WTC11 (cell line): ENCODE measurements at regions not wholly inside any gene's neighbourhood (a gene's known extent, or its start where the extent isn't known, plus 50 kb on each side); places are given as distances from the start of the nearest gene placed in this dataset.

ENCODE experiments used
- ATAC-seq: fragments of 200-7000 bp; cut with Tn5 transposase; 2 replicates; pipeline ENCODE4 v1.10.0; 2021; ENCODE audit warnings: mild to moderate bottlenecking, moderate library complexity
- CTCF ChIA-PET: fragments of 300-600 bp; sonication (Branson Sonifier 250); formaldehyde crosslinking; loops from one replicate; lab custom pipeline; 2021; ENCODE audit warnings: antibody characterized with exemption; lab: Charles Lee
- POLR2A ChIA-PET: fragments of 350-600 bp; sonication (Branson Sonifier 250); formaldehyde crosslinking; loops from one replicate; lab custom pipeline; 2021; ENCODE audit warnings: antibody characterized with exemption; lab: Charles Lee
- DNase-seq: peaks from one replicate; pipeline ENCODE4 v3.0.0; 2021; ENCODE audit warnings: low spot score
- H3K27ac Mint-ChIP-seq: 2 replicates; pipeline ENCODE4 v1.8.0; 2021; ENCODE audit warnings: mixed read lengths
- H3K27me3 Mint-ChIP-seq: 2 replicates; pipeline ENCODE4 v1.8.0; 2021; ENCODE audit warnings: low read depth, mild to moderate bottlenecking, moderate library complexity, mixed read lengths
- H3K36me3 Mint-ChIP-seq: 2 replicates; pipeline ENCODE4 v1.8.0; 2021; ENCODE audit warnings: mixed read lengths
- H3K4me1 Mint-ChIP-seq: 2 replicates; pipeline ENCODE4 v1.8.0; 2022; ENCODE audit warnings: mixed read lengths
- H3K4me3 Mint-ChIP-seq: 2 replicates; pipeline ENCODE4 v1.8.0; 2021; ENCODE audit warnings: mild to moderate bottlenecking, moderate library complexity, mixed read lengths
- H3K9me3 Mint-ChIP-seq: 2 replicates; pipeline ENCODE4 v1.8.0; 2021; ENCODE audit warnings: mixed read lengths
- EMX1 ChIP-seq: fragments of 250-450 bp; sonication (Bioruptor Pico); IDR thresholded peaks from 2 replicates; pipeline ENCODE4 v1.8.0; 2021; ENCODE audit warnings: mild to moderate bottlenecking
- ESRRA ChIP-seq: sonication (generic); formaldehyde crosslinking; IDR thresholded peaks from 2 replicates; pipeline ENCODE4 v1.8.1; 2022; ENCODE audit warnings: mild to moderate bottlenecking, missing genetic modification reagents, borderline replicate concordance
- ETV6 ChIP-seq: sonication (generic); formaldehyde crosslinking; IDR thresholded peaks from 2 replicates; pipeline ENCODE4 v1.8.1; 2022; ENCODE audit warnings: mild to moderate bottlenecking, missing genetic modification reagents
- FOXJ3 ChIP-seq: sonication (generic); formaldehyde crosslinking; IDR thresholded peaks from 2 replicates; pipeline ENCODE4 v1.9.0; 2021; ENCODE audit warnings: missing genetic modification reagents, mild to moderate bottlenecking, borderline replicate concordance
- JUN ChIP-seq: sonication (generic); formaldehyde crosslinking; IDR thresholded peaks from 2 replicates; pipeline ENCODE4 v1.8.0; 2023; ENCODE audit warnings: mild to moderate bottlenecking, missing genetic modification reagents
- KAT7 ChIP-seq: sonication (generic); formaldehyde crosslinking; IDR thresholded peaks from 2 replicates; pipeline ENCODE4 v1.8.1; 2023; ENCODE audit warnings: missing genetic modification reagents, mild to moderate bottlenecking, borderline replicate concordance
- OVOL2 ChIP-seq: fragments of 250-450 bp; sonication (Bioruptor Pico); IDR thresholded peaks from 2 replicates; pipeline ENCODE4 v1.9.0; 2021; ENCODE audit warnings: mild to moderate bottlenecking, borderline replicate concordance
- PRRX2 ChIP-seq: fragments of 250-450 bp; sonication (Bioruptor Pico); IDR thresholded peaks from 2 replicates; pipeline ENCODE4 v1.8.0; 2021; ENCODE audit warnings: mild to moderate bottlenecking
- SMAD3 ChIP-seq: sonication (generic); formaldehyde crosslinking; IDR thresholded peaks from 2 replicates; pipeline ENCODE4 v1.8.0; 2022; ENCODE audit warnings: missing genetic modification reagents, mild to moderate bottlenecking, borderline replicate concordance
- TF ChIP-seq, protein P1 (sequence below): fragments of 250-450 bp; sonication (Bioruptor Pico); IDR thresholded peaks from 2 replicates; pipeline ENCODE4 v2.1.2; 2022; ENCODE audit warnings: mild to moderate bottlenecking, moderate library complexity
- TF ChIP-seq, protein P2 (sequence below): sonication (generic); formaldehyde crosslinking; IDR thresholded peaks from 2 replicates; pipeline ENCODE4 v1.8.0; 2022; ENCODE audit warnings: mild to moderate bottlenecking, missing genetic modification reagents
- TF ChIP-seq, protein P3 (sequence below): fragments of 250-450 bp; sonication (Bioruptor Pico); IDR thresholded peaks from 2 replicates; pipeline ENCODE4 v1.8.0; 2021; ENCODE audit warnings: mild to moderate bottlenecking
- TF ChIP-seq, protein P4 (sequence below): sonication (generic); formaldehyde crosslinking; IDR thresholded peaks from 2 replicates; pipeline ENCODE4 v1.8.0; 2022; ENCODE audit warnings: mild to moderate bottlenecking, missing genetic modification reagents
- TF ChIP-seq, protein P5 (sequence below): sonication (generic); formaldehyde crosslinking; IDR thresholded peaks from 2 replicates; pipeline ENCODE4 v1.8.1; 2022; ENCODE audit warnings: low read depth, mild to moderate bottlenecking, moderate library complexity, missing genetic modification reagents, borderline replicate concordance
- TF ChIP-seq, protein P6 (sequence below): sonication (generic); formaldehyde crosslinking; IDR thresholded peaks from 2 replicates; pipeline ENCODE4 v1.8.1; 2023; ENCODE audit warnings: mild to moderate bottlenecking, missing genetic modification reagents
- TF ChIP-seq, protein P7 (sequence below): fragments of 250-450 bp; sonication (Bioruptor Pico); IDR thresholded peaks from 2 replicates; pipeline ENCODE4 v1.9.0; 2021; ENCODE audit warnings: mild to moderate bottlenecking, borderline replicate concordance
- TF ChIP-seq, protein P8 (sequence below): sonication (generic); formaldehyde crosslinking; IDR thresholded peaks from 2 replicates; pipeline ENCODE4 v1.8.0; 2022; ENCODE audit warnings: missing genetic modification reagents

DNA sequence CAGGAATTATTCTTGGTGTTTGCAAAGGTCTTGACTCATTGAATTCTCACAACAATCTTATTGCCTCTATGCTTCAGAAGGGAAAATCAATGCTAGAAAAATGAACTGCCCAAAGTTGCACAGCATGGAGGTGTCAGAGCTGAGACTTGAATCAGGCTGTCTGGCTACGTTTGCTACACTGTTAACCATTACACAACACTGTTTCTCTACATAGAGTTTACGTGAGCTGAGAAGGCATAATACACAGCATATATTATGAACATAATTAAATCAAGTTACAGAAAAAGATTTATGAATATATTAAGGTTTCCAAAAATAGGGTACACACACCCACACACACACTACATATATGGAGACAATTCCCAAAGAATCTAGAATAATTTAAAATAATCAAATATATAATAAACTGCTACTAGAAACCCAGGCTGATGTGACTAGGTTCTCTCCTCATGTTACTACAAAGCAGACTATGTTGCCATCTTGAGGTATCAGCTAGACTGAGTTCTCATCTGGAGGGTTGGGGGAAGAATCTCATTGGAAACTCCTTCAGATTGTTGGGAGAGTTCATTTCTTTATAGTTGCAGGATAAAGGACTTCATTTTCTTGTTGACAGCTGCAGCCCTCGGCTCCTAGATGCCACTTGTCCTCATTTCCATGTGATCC, 1270.5 kb downstream of the ARAP2 start:
- TF ChIP-seq EMX1 (no peak), JUN (no peak), PRRX2 (CRISPR knock-in tag) (no peak), ETV6 (CRISPR knock-in tag) (no peak), FOXJ3 (CRISPR knock-in tag) (no peak)
- TF ChIP-seq, protein P1, sequence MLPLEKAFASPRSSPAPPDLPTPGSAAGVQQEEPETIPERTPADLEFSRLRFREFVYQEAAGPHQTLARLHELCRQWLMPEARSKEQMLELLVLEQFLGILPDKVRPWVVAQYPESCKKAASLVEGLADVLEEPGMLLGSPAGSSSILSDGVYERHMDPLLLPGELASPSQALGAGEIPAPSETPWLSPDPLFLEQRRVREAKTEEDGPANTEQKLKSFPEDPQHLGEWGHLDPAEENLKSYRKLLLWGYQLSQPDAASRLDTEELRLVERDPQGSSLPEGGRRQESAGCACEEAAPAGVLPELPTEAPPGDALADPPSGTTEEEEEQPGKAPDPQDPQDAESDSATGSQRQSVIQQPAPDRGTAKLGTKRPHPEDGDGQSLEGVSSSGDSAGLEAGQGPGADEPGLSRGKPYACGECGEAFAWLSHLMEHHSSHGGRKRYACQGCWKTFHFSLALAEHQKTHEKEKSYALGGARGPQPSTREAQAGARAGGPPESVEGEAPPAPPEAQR (CRISPR knock-in tag): no peak
- TF ChIP-seq, protein P2, sequence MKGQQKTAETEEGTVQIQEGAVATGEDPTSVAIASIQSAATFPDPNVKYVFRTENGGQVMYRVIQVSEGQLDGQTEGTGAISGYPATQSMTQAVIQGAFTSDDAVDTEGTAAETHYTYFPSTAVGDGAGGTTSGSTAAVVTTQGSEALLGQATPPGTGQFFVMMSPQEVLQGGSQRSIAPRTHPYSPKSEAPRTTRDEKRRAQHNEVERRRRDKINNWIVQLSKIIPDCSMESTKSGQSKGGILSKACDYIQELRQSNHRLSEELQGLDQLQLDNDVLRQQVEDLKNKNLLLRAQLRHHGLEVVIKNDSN (CRISPR knock-in tag): no peak
- TF ChIP-seq, protein P3, sequence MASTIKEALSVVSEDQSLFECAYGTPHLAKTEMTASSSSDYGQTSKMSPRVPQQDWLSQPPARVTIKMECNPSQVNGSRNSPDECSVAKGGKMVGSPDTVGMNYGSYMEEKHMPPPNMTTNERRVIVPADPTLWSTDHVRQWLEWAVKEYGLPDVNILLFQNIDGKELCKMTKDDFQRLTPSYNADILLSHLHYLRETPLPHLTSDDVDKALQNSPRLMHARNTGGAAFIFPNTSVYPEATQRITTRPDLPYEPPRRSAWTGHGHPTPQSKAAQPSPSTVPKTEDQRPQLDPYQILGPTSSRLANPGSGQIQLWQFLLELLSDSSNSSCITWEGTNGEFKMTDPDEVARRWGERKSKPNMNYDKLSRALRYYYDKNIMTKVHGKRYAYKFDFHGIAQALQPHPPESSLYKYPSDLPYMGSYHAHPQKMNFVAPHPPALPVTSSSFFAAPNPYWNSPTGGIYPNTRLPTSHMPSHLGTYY: no peak
- TF ChIP-seq, protein P4, sequence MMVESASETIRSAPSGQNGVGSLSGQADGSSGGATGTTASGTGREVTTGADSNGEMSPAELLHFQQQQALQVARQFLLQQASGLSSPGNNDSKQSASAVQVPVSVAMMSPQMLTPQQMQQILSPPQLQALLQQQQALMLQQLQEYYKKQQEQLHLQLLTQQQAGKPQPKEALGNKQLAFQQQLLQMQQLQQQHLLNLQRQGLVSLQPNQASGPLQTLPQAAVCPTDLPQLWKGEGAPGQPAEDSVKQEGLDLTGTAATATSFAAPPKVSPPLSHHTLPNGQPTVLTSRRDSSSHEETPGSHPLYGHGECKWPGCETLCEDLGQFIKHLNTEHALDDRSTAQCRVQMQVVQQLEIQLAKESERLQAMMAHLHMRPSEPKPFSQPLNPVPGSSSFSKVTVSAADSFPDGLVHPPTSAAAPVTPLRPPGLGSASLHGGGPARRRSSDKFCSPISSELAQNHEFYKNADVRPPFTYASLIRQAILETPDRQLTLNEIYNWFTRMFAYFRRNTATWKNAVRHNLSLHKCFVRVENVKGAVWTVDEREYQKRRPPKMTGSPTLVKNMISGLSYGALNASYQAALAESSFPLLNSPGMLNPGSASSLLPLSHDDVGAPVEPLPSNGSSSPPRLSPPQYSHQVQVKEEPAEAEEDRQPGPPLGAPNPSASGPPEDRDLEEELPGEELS: no peak
- TF ChIP-seq, protein P5, sequence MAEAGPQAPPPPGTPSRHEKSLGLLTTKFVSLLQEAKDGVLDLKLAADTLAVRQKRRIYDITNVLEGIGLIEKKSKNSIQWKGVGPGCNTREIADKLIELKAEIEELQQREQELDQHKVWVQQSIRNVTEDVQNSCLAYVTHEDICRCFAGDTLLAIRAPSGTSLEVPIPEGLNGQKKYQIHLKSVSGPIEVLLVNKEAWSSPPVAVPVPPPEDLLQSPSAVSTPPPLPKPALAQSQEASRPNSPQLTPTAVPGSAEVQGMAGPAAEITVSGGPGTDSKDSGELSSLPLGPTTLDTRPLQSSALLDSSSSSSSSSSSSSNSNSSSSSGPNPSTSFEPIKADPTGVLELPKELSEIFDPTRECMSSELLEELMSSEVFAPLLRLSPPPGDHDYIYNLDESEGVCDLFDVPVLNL (CRISPR knock-in tag): no peak
- TF ChIP-seq, protein P6, sequence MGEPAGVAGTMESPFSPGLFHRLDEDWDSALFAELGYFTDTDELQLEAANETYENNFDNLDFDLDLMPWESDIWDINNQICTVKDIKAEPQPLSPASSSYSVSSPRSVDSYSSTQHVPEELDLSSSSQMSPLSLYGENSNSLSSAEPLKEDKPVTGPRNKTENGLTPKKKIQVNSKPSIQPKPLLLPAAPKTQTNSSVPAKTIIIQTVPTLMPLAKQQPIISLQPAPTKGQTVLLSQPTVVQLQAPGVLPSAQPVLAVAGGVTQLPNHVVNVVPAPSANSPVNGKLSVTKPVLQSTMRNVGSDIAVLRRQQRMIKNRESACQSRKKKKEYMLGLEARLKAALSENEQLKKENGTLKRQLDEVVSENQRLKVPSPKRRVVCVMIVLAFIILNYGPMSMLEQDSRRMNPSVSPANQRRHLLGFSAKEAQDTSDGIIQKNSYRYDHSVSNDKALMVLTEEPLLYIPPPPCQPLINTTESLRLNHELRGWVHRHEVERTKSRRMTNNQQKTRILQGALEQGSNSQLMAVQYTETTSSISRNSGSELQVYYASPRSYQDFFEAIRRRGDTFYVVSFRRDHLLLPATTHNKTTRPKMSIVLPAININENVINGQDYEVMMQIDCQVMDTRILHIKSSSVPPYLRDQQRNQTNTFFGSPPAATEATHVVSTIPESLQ (CRISPR knock-in tag): no peak
- Mint-ChIP-seq H3K27me3 (no peaks in the 10 kb centered on the region), H3K9me3 (0 out of 2 replicates have a peak, but pooled peaks cover 2% of the 10 kb centered on the region), H3K4me1 (no peaks in the 10 kb centered on the region), H3K27ac (no peak overlapping the region), H3K36me3 (no peaks in the 10 kb centered on the region), H3K4me3 (no peak overlapping the region)
- ChIA-PET CTCF (no interaction called here), POLR2A (no interaction called here)
- no peak for ATAC-seq
- DNase-seq: no peak

DNA sequence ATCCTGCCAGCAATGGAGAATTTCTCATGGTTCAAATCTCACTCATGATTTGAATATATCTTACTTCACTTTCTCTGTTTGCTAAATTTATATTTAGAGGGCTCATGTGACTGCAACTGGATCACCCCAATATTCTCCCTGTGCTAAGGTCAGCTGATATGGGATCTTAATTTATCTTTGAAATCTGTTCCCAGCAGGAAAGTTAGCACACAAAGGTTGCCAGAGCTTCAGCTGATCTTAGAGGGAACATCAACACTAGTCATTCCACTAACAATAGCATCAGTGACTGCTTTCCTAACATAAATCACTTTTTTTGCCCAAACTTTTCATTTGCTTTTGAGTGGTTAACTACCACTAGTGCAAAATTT, 1270.0 kb downstream of the ARAP2 start:
- Mint-ChIP-seq H3K4me1 (no peaks in the 10 kb centered on the region), H3K27ac (no peak overlapping the region), H3K27me3 (no peaks in the 10 kb centered on the region), H3K9me3 (peaks cover 7% of the 10 kb centered on the region; the same call in 1 of the 2 replicates), H3K4me3 (no peak overlapping the region), H3K36me3 (no peaks in the 10 kb centered on the region)
- DNase-seq (no peak), ATAC-seq (no peak)
- CTCF ChIA-PET: no interaction called here
- POLR2A ChIA-PET: no interaction called here
- TF ChIP-seq KAT7 (CRISPR knock-in tag): no peak
- no peak for TF ChIP-seq PRRX2 (CRISPR knock-in tag)
- TF ChIP-seq, protein P7, sequence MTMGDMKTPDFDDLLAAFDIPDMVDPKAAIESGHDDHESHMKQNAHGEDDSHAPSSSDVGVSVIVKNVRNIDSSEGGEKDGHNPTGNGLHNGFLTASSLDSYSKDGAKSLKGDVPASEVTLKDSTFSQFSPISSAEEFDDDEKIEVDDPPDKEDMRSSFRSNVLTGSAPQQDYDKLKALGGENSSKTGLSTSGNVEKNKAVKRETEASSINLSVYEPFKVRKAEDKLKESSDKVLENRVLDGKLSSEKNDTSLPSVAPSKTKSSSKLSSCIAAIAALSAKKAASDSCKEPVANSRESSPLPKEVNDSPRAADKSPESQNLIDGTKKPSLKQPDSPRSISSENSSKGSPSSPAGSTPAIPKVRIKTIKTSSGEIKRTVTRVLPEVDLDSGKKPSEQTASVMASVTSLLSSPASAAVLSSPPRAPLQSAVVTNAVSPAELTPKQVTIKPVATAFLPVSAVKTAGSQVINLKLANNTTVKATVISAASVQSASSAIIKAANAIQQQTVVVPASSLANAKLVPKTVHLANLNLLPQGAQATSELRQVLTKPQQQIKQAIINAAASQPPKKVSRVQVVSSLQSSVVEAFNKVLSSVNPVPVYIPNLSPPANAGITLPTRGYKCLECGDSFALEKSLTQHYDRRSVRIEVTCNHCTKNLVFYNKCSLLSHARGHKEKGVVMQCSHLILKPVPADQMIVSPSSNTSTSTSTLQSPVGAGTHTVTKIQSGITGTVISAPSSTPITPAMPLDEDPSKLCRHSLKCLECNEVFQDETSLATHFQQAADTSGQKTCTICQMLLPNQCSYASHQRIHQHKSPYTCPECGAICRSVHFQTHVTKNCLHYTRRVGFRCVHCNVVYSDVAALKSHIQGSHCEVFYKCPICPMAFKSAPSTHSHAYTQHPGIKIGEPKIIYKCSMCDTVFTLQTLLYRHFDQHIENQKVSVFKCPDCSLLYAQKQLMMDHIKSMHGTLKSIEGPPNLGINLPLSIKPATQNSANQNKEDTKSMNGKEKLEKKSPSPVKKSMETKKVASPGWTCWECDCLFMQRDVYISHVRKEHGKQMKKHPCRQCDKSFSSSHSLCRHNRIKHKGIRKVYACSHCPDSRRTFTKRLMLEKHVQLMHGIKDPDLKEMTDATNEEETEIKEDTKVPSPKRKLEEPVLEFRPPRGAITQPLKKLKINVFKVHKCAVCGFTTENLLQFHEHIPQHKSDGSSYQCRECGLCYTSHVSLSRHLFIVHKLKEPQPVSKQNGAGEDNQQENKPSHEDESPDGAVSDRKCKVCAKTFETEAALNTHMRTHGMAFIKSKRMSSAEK (CRISPR knock-in tag): no peak
- no peak for TF ChIP-seq ESRRA (CRISPR knock-in tag)
- TF ChIP-seq OVOL2 (CRISPR knock-in tag): no peak
- no peak for TF ChIP-seq SMAD3 (CRISPR knock-in tag)
- TF ChIP-seq, protein P8, sequence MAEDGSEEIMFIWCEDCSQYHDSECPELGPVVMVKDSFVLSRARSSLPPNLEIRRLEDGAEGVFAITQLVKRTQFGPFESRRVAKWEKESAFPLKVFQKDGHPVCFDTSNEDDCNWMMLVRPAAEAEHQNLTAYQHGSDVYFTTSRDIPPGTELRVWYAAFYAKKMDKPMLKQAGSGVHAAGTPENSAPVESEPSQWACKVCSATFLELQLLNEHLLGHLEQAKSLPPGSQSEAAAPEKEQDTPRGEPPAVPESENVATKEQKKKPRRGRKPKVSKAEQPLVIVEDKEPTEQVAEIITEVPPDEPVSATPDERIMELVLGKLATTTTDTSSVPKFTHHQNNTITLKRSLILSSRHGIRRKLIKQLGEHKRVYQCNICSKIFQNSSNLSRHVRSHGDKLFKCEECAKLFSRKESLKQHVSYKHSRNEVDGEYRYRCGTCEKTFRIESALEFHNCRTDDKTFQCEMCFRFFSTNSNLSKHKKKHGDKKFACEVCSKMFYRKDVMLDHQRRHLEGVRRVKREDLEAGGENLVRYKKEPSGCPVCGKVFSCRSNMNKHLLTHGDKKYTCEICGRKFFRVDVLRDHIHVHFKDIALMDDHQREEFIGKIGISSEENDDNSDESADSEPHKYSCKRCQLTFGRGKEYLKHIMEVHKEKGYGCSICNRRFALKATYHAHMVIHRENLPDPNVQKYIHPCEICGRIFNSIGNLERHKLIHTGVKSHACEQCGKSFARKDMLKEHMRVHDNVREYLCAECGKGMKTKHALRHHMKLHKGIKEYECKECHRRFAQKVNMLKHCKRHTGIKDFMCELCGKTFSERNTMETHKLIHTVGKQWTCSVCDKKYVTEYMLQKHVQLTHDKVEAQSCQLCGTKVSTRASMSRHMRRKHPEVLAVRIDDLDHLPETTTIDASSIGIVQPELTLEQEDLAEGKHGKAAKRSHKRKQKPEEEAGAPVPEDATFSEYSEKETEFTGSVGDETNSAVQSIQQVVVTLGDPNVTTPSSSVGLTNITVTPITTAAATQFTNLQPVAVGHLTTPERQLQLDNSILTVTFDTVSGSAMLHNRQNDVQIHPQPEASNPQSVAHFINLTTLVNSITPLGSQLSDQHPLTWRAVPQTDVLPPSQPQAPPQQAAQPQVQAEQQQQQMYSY (CRISPR knock-in tag): no peak
